Endometrium (tissue), 2 donors: ENCODE measurements at regions not wholly inside any gene's neighbourhood (a gene's known extent, or its start where the extent isn't known, plus 50 kb on each side); places are given as distances from the start of the nearest gene placed in this dataset.
A peak's percentile ranks its signal among the peaks of the same experiment; 100 is the strongest.
"Not testable (repeated sequence)": the region's sequence is repeated elsewhere in the genome, so short reads cannot be mapped to it uniquely, and the experiment has no call there.

Source experiments
- FAIRE-seq: peaks from 2 replicates; lab custom pipeline; 2012; peaks lifted over from hg19 to GRCh38; lab: Jason Lieb, UNC
- donor health status: control.
- donor health status: control.

DNA sequence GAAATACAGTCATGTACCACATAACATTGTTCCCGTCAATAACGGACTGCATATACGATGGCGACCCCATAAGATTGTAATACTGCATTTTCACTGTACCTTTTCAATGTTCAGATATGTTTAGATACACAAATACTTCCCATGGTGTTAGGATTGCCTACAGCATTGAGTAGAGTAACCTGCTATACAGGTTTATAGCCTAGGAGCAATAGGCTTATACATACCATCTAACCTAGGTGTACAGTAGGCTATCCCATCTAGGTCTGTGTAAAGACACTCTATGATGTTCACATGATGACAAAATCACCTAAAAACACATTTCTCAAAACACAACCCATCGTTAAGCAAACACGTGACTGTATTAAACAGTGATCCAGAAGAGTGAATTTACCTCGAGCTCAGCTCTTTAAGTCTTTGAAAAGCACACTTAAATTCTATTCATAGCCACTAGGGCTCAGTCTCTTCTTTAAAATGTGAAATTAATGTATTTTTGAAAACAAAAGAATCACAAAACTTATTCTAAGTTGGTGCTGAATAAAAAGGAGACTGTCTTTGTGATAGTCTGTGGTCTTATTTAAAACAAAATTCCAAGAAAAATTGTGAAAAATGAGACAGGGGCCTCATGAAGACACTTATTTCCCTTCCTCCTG is 239.1 kb upstream of the ARID2 start:
- FAIRE-seq, result no peak

DNA sequence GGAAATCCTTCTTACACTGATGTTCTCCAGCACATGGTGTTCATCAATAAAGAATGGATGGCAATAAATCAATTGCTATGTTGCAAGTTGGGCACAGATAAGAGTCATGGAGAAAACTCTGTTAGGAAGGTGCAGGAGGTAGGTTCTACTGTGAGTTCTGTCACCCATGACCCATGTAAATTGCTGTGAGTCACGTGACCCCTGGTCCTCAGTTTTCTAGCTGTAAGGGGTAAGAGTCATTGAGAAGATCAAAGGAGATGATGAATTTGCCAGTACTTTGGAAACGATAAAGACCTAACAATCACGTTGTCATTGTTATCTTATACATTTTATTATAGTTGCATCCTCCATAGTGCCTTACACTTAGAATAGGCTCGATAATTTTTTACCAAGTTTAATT is 235.2 kb upstream of the ARID2 start:
- FAIRE-seq, result no peak

DNA sequence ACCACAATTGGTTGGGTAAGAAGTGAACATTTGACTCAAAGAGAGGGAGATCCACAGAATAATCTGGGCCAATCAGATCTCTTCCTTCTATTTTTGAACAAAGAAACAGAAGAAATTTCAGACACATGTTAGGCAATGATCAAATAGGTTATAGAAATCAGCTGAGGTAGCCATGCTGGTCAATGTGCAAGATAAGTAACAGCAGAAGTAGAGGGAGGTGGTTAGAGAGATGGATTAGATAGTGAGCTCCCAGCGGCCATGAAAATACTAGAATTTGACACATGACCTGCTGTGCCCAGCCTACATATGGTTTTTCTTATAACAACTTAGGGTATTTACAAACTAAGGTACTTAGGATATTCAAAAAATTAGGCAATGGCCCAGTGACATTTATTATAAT is 230.9 kb upstream of the ARID2 start:
- FAIRE-seq, result no peak

DNA sequence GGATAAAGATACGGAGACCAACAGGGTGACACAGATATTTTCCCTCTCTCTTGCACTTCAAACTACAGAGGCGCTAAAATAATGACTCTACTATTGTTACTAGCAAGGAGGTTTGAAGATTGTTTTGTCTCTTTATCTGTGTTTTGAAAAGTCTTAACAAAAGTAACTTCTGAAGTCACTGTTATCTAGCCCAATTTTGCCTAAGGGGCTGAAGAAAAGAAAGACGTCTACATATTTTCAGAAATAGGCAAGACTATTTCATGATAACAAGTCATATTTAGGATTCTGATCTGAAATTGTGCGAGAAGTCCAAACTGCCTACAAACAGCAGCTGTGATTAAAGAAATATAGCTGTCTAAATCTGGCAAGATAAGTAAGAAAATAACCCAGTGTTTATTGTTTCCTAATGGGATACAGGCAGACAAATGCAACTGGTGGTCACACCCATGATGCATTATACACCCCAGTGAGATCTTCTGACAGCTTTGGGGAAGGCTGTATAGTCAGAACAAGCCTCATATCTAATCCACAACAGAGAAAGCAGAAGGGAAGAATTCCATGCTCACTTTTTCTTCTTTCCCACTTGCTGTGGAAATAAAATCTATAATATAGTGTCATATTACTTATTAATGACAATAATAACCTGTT is 226.9 kb upstream of the ARID2 start:
- FAIRE-seq, result no peak

DNA sequence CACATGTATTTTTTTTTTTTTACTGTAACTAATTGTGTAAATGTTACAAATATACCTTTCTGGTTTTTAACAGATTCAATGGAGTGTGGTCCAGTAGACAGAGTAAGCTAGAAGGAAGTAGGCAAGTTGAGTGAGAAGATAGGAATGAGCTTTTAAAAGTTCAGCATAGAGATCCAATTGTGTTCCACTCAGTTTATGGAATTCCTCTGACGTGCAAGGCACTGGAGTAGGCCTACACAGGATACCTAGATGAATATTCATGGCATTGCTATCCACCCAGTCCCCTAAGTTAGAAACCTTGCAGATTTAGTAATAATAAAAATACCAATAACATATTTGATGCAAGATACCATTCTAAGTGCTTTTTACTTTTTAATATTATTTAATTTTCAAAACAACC is 225.6 kb upstream of the ARID2 start:
- FAIRE-seq, result no peak

DNA sequence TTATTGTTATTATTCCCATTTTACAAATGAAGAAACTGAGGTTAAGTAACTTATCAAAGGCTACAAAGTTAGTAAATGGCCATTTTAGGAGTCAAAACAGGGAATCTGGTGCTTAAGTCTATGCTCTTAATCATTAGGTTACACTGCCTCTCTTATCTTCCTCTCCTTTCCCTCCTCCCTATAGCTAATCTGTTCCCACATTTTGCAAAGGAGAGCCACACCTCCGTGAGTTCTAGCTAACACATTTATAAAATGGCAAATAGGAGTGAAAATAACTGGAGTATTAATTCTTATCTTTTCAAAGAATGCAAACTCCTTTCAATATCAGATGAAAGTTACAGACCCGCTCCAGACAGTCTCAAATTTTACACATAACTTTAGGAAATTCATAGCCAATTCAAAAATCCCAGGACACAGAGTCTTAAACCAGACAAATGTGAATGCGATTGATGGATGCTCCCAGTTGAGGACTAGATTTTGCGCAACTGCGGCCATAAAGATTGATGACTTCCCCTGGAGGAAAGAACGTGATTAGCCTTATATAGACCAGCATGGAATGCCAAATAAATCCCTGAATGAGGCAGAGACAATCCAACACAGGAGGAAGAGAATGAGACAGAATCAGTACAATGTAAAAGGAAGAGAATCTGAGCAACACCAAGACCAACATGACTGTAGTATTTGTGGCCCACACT is 225.0 kb upstream of the ARID2 start:
- no peak for FAIRE-seq

DNA sequence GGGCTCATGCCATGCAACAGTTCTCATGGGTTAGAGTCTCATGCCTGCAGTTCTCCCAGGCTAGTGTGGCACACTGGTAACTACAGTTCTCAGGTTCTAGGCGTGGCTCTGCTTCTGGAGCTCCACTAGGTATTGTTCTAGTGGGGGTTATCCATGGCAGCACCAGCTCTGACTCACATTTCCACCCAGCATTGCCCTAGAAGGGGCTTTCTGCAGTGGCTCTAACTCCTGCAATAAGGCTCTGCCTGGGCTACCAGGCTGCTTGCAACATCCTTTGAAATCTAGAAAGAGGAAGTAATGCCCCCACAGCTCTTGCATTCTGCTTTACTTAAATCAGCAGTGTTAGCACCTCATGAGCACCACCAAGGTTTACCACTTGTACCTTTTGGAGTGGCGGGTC is 220.3 kb upstream of the ARID2 start:
- FAIRE-seq, result no peak

DNA sequence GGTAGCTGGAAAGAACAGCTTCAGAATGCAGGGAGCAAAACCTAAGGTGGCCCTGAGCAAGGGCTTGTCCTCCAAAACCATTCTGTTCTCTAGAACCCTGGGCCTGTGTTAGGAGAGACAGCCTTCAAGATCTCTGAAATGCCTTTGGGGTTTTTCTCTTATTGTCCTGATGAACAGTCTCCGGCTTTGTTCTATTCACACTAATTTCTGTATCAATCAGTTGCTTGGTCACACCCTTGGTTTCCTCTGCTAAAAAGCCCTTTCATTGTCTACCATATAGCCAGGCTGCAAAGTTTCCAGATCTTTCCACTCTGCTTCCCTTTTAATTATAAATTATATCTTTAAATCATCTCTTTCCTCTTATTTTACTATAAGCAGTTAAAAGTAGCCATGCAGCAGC is 219.9 kb upstream of the ARID2 start:
- no peak for FAIRE-seq

DNA sequence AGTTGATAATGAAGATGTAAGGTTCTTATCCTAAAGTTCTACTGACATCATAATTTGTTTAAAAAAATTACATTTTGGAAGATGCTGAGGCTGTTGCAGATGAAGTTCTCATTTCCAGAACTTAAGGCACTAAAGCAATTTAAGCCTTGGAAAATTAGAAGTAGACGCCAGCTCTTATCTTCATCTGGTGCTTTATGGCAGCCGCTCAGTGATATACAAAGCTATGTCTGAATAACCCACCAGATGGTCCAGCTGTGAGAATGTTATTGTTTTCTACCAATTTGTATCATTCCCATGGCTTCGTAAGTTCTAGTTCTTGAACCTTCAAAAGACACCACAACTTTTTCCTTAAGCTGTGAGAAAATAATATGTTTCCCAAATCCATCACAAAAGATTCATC is 212.1 kb upstream of the ARID2 start:
- no peak for FAIRE-seq

DNA sequence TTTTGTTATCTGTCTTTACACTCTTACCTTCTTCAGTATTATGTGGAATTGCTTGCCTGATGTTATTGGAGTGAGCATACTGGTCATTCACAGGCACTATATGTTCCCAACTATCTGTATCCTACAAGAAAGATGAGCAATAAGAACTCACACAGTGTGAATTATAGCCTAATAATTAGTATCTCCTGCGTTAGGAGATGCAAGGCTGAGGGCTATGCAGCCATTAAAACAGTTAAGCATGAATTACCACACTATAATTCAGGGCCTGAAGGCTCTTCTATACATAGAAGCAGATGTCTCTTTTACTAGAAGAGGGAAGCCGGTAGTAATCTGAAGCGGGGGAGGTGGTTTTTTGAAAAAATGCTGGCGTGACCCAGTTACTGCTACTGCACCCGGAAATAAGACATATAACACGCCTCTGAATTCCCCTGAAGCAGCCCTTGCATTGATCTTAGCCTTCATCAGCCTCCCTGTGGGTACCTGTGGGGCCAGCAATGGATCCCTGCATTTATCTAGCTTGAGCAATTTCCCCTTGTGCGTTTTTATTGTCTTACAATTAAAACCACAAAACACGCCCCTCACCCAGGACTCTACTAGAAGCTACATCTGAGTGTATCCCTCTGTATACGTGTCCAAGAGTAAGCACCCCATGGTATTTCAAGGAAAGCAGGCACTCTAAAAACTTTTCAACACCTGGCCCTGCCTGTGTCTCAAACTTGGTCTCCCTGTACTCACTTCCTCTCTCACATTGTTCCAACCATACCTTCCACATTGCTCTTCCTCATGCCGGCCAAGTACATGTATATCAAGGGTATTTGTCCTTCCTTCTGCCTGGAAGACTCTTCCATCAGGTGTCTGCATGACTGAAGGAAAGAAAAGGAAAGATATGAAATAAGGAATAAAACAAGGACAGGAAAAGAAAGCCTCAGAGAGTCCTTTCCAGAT is 210.9 kb upstream of the ARID2 start:
- FAIRE-seq, result no peak

DNA sequence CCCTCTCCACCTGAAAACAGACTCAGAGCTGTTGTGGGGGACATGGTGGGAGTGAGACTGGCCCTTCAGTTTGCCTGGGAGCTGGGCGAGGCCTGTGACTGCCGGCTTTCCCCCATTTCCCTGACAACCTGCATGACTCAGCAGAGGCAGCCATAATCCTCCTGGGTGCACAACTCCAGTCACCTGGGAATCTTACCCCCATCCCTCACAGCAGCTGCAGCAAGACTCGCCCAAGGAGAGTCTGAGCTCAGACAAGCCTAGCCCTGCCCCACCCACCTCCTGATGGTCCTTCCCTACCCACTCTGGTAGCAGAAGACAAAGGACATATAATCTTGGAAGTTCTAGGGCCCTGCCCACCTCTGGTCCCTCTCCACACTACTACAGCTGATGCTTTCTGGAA is 207.3 kb upstream of the ARID2 start:
- no peak for FAIRE-seq

DNA sequence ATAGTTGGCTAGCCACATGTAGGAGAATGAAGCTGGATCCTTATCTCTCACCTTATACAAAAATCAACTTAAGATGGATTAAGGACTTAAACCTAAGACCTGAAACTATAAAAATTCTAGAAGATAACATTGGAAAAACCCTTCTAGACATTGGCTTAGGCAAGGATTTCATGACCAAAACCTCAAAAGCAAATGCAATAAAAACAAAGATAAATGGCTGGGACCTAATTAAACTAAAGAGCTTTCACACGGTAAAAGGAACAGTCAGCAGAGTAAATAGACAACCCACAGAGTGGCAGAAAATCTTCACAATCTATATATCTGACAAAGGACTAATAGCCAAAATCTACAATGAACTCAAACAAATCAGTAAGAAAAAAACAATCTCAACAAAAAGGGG is 202.7 kb upstream of the ARID2 start:
- not testable (repeated sequence) for FAIRE-seq

DNA sequence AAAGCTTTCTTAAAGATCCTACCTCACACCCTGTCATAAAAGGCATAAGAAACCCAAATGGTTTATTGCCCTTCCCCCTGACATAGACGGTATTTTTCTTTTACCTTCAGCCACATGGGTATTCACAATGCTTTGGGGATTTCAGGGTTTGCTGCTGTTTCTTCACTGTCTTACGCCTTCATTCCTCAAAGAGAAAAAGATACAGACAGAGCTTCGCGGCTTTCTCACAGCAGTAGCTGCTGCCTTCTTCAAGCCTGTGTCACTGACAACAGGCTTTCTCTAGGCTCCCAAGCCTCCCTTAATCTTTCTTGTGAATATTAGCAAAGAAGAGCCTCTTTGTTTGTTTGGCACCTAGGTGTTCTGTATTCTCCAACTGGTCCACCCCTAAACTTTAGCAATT is 197.4 kb upstream of the ARID2 start:
- no peak for FAIRE-seq

DNA sequence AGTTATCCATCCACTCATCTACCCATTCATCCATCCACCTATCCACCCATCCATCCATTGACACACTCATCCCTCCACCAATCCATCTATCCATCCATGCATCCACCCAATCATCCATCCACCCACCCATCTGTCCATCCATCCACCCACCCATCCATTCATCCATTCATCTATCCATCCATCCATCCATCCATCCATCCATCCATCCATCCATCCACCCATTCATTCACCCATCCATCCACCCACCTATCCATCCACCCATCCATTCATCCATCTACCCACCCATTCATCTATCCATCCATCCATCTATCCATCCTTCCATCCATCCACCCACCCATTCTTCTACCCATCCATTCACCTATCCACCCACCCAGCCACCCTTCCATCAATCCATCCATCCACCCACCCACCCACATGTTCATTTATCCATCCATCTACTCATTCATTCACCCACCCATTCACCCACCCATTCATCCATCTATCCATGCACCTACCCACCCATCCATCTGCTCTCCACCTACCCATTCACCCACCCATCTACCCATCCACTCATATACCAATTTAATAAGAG is 193.8 kb upstream of the ARID2 start:
- FAIRE-seq, result no peak

DNA sequence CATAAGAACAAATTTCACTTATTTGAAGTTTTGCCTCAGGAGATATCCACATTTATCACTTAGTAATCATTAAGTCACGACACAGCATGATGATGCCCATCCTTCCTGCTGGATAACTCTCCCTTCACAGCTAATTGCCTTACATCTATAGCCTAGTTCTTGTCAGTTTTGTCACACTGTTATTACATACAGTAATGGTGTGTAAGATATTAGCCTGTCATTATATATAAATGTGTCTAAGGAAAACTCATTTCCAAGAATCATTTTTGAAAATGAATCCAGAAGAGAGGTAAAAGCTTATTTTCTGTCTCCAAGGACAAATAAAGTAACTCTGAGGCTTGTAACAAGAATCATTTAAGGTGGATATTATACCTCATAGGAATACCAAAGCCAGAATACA is 193.2 kb upstream of the ARID2 start:
- no peak for FAIRE-seq

DNA sequence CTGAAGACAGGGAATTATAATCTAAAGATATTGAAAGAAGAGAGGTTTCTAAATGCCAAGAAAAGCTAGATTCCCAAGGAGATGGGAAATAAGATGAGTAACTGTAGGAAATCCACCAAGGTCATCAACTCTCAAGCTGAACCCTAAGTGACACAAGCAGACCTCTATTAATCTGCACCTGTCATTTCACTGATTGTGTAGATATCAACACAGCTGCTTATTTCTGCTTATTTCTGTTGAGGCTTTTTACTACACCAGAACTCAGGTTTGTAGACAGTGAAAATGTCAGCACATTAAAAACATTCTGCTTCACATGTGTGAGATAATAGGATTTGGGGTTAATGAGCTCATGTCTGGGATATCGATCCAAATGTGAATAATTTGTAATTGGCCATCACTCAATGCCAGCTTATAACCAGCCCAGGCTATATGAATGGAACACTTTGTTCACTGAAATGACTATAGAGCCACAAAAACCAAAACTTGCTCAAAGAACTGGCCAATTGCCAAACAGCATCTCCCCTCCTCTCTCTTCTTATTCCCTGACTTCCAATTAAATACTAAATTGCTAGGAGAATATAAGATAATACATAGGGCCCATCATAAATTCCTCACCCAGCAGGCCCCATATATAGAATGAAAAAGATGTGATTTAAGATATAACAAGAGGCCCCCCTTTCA is 188.7 kb upstream of the ARID2 start:
- FAIRE-seq, result no peak

DNA sequence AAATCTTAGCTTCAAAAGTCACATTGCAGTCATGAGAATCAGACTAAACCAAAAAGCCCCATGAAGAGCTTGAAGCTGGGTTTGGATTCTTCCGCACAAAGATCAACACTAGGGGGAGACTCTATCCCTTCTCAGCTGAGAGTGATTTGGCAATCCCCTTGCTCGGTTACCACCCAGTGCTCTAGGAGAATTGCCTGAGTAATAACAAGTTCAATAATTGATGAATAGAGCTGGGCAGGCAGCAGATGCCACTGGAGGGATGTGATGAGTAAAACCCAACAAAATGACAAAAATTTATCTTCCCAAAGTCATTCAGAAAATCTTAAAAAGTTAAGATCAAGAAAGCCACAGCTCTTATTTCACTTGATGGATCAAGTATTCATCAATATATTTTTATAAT is 185.6 kb upstream of the ARID2 start:
- peak; percentile 21 for FAIRE-seq

DNA sequence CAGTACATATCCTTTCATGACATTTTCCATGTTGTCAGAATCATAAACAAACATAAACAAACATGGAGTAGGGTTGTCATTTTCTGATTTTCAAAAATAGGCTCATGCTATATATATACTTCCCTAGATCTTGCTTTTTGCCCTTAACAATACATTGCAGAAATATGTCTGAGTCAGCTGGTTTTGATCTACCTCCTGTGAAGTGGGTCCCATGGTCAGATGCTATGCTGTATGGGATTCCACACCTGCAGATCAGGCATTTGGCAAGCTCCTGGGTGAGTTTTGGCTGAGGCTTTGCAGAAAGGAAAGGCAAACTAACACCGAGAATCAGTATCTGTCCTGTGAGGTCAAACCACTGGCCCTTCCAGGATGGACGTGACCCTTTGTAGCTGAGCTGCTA is 183.0 kb upstream of the ARID2 start:
- no peak for FAIRE-seq

DNA sequence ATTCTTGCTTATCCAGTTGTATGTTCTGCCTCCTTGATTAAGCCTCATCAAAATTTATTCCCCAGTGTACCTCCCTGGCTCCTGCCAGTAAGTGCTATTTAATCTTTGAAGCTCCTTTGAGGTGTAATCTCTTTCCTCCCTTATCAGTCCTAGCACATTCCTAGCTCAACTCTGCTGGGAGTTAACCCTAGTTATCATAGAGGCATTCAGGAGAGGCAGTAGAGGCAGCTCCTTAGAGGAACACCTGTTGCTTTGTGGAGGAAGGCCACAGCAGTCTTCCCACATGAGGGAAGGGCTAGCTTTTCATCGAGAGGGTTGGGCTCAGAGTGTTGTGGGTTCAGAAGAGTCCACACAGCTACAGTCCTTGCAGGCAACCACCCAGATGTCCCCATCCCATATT is 182.4 kb upstream of the ARID2 start:
- no peak for FAIRE-seq

DNA sequence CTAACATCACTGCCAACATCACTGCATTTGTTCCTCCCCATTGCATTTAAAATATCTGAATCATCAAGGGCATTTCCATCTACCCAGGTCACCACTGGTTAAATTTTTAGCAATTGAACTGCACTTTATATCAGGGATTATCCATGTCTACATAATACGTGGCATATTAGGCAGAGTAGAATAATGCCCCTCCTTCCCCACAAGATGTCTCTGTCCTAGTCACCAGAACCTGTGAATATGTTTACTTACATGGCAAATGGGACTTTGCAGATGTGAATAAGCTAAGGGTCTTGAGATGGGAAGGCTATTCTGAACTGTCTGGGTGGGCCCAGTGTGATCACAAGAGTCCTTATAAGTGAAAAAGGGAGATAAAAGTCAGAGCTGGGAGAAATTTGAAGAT is 181.7 kb upstream of the ARID2 start:
- FAIRE-seq, result no peak

DNA sequence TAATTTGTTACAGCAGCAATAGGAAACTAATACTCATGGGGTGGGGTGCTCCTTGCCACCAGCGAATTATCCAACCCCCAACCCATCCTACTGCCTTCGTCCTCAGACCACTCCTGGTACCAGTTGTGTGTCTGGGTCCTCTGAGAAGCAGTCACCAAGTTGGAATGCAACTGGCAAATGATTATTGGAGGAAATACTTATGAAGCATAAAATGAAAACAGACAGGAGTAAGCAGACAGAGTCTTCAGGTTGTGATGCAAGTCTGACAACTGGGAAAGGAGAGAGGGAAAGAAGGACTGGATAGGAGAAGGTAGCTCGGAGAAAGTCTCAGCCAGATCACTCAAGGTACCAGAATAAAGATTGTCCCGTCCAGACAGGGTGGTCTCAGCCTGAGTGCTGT is 181.1 kb upstream of the ARID2 start:
- no peak for FAIRE-seq
